LNCaP clone FGC (cell line): ENCODE measurements at regions not wholly inside any gene's neighbourhood (a gene's known extent, or its start where the extent isn't known, plus 50 kb on each side); places are given as distances from the start of the nearest gene placed in this dataset.

Source experiments
- DNase-seq: peaks from one replicate; pipeline ENCODE4 v3.0.0-alpha.2; 2011; ENCODE audit warnings: low read depth
- H3K4me3 ChIP-seq: 2 replicates; pipeline ENCODE4 v1.5.1; 2011; ENCODE audit warnings: mild to moderate bottlenecking, low read depth, low read length, control low read depth
- TF ChIP-seq, protein P1 (sequence below): IDR thresholded peaks from 2 replicates; pipeline ENCODE4 v1.5.1; 2012; ENCODE audit warnings: mild to moderate bottlenecking; ENCODE audit not compliant: control insufficient read depth, insufficient read depth; ENCODE audit errors: extremely low read depth

DNA sequence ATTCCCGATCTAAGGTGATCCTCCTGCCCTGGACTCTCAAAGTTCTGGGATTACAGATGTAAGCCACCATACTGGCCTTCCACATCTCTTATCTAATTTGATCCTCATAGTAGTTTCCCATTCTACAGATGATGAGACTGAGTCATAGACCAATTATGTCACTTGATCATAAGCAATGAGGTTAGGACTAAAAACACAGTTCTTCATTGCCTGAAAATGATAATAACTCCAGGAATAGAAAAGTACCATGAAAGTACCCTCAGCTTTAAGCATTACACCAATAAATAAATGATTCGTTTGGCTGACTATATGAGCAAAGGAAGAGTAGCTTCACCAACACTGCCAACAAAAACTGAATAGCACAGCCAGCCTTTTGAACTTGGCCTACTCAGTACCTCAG, 389.5 kb downstream of the ACTL7B start:
- no peak for DNase-seq
- TF ChIP-seq, protein P1, sequence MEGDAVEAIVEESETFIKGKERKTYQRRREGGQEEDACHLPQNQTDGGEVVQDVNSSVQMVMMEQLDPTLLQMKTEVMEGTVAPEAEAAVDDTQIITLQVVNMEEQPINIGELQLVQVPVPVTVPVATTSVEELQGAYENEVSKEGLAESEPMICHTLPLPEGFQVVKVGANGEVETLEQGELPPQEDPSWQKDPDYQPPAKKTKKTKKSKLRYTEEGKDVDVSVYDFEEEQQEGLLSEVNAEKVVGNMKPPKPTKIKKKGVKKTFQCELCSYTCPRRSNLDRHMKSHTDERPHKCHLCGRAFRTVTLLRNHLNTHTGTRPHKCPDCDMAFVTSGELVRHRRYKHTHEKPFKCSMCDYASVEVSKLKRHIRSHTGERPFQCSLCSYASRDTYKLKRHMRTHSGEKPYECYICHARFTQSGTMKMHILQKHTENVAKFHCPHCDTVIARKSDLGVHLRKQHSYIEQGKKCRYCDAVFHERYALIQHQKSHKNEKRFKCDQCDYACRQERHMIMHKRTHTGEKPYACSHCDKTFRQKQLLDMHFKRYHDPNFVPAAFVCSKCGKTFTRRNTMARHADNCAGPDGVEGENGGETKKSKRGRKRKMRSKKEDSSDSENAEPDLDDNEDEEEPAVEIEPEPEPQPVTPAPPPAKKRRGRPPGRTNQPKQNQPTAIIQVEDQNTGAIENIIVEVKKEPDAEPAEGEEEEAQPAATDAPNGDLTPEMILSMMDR, result no peak
- H3K4me3 ChIP-seq, result no peak overlapping the region

DNA sequence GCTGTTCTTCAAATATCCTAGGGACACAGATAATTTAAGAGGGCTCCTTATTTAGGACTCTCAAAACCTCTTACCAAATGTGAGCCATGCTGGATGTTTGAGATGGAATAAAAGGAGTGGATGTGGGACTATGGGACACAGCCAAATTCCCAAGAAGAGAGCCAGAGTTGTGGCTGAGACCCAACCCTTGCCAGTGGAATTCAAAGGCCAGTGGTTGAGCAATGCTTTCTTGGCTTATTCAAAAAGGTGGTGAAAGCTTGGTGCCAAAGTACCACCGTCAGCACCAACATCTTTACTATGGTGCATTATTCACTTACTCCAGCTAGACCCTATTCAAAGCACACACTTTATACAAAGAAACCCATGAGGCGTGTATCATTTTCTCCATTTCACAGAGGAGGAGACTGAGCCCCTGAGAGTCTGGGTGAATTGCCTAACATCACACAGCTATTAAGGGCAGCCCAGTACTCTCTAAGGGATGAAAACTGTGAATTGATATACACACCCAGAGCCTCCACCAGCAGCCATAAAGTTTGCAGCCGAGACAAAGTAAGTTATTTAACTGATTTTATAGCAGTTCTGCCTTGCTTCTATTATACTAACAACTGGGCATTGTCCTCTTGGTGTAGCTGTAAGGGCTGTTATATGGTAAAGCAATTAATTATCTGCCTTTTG, 391.7 kb downstream of the ACTL7B start:
- no peak overlapping the region for H3K4me3 ChIP-seq
- TF ChIP-seq, protein P1, result no peak
- no peak for DNase-seq

DNA sequence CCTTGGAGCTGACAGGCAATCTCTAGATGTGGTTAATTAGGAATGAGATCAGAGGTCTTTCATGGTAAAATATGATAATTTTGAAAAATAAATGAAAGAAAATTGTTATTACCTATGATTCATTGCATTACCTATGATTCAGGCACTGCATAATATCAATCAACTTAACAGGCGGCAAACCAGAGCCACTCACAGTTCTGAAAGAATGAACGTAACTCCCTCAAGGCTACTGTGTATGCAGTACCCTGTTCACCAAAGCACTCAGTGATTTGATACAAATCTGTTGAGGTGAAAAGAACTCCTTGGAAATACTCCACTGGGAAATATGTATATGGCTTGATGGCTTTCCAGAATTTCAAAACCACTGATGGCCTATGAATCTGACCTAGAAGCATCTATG, 398.9 kb downstream of the ACTL7B start:
- no peak for DNase-seq
- H3K4me3 ChIP-seq, result no peak overlapping the region
- TF ChIP-seq, protein P1, result no peak

DNA sequence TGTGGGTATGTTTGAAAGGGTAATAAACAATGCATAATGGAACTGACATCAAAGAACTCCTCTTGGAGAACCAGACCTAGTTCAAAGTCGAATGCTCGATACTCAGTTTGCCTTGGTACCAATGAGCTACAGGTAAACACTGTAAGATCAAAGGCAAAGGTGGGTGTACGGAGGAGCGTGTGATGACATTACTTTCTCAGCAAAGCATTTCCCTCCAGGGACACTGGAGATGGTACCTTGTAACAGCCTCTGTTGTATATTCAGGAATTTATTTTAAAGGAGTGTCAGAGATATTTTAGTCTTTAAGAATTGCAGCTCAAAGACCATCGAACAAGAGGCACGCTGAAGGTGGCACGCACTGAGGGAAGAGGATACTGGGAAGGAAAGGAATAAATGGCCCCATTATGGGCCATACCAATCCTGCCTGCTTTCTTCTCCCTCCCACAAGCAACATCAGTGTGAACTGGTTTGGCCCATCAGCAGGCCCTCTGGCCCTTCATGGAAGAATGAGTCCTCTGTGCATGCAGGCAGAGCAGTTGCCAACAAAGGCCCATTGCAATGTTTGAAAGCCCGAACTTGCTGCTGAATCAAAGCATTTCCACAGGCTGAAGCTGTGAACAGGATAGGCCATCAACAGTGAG, 410.2 kb downstream of the ACTL7B start:
- DNase-seq, result no peak
- no peak overlapping the region for H3K4me3 ChIP-seq
- TF ChIP-seq, protein P1, result no peak

DNA sequence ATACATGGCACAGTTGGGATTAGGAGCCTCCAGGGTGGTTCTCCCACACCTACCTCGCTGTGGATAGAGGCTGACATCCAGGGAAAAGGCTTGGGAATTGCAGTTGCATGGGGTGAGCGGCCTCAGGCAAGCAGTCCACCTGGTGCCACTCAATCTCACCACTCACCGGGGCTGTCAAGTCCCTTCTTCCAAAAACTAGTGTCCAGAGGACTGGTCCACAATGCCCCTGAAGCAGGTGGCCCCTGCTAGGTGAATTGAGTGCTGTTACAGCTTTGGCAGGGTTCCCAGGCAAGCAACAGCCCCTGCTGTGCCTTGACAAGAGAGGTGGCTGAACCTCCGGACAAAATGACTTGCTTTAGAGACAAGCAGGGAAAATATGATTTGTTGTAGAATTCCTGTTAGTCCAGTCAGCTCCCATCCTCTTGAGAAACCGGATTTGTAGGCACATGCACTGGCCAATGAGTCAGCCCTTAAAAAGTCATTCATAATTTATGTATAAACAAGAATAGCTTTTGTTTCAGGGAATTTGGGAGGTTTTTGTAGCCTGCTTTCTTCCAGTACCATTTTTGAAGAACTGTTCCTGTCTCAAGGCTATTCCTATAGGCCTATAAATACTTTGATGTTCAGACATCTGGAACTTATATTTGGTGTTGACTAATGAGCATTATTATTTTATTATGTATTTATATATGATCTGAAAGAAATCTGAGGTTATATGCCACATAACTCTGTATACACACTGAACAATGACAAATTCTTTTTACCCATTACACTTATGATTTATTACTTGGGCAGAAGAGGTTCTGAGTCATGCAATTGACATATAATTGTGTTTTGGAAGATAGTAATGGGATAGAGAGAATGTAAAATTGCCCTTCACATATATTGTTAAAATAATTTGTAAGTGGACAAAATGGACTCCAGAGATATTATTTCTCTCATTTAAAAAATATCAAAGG, 411.1 kb downstream of the ACTL7B start:
- DNase-seq, result no peak
- TF ChIP-seq, protein P1, result no peak
- no peak overlapping the region for H3K4me3 ChIP-seq

DNA sequence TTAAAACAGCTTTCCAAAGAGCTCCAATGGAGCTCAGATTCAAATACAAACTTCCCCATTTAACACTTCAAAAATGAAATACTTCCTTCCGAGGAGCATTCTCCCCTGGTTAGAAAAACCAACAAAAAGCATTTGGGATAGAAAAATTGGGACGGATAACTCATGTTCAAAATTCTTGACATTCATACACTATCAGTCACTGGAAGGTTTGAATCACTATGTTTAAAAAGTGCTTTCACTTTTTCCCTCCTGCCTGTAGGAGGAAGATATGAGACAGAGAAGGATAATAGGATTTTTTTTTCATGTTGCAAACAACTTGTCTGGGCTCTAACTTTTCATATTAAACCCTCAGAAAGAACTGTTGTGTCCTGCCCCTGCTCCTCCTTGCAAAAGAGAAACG, 412.0 kb downstream of the ACTL7B start:
- no peak overlapping the region for H3K4me3 ChIP-seq
- no peak for DNase-seq
- TF ChIP-seq, protein P1, result no peak
